HEK293T (cell line): ENCODE measurements at regions not wholly inside any gene's neighbourhood (a gene's known extent, or its start where the extent isn't known, plus 50 kb on each side); places are given as distances from the start of the nearest gene placed in this dataset.

Experiments
- ARNT ChIP-seq: fragments of 450-650 bp; IDR thresholded peaks from 2 replicates; pipeline ENCODE4 v1.6.1; 2017; ENCODE audit warnings: mild to moderate bottlenecking
- BHLHE40 ChIP-seq: fragments of 450-650 bp; IDR thresholded peaks from 2 replicates; pipeline ENCODE4 v1.6.1; 2016; ENCODE audit warnings: mild to moderate bottlenecking, moderate library complexity, borderline replicate concordance
- FOXA1 ChIP-seq: fragments of 450-650 bp; IDR thresholded peaks from 2 replicates; pipeline ENCODE4 v1.6.1; 2016; ENCODE audit warnings: mild to moderate bottlenecking
- FOXK2 ChIP-seq: fragments of 450-650 bp; IDR thresholded peaks from 2 replicates; pipeline ENCODE4 v1.6.1; 2016; ENCODE audit warnings: mild to moderate bottlenecking
- FOXM1 ChIP-seq: fragments of 450-650 bp; IDR thresholded peaks from 2 replicates; pipeline ENCODE4 v1.6.1; 2017; ENCODE audit warnings: mild to moderate bottlenecking, borderline replicate concordance
- LEF1 ChIP-seq: fragments of 450-650 bp; IDR thresholded peaks from 2 replicates; pipeline ENCODE4 v1.6.1; 2017; ENCODE audit warnings: mild to moderate bottlenecking, borderline replicate concordance
- SP1 ChIP-seq: fragments of 450-650 bp; IDR thresholded peaks from 2 replicates; pipeline ENCODE4 v1.6.1; 2017
- SUZ12 ChIP-seq: fragments of 450-650 bp; IDR thresholded peaks from 2 replicates; pipeline ENCODE4 v1.6.1; 2016; ENCODE audit warnings: mild to moderate bottlenecking
- TF ChIP-seq, protein P1 (sequence below): fragments of 450-650 bp; IDR thresholded peaks from 2 replicates; pipeline ENCODE4 v1.6.1; 2016

DNA sequence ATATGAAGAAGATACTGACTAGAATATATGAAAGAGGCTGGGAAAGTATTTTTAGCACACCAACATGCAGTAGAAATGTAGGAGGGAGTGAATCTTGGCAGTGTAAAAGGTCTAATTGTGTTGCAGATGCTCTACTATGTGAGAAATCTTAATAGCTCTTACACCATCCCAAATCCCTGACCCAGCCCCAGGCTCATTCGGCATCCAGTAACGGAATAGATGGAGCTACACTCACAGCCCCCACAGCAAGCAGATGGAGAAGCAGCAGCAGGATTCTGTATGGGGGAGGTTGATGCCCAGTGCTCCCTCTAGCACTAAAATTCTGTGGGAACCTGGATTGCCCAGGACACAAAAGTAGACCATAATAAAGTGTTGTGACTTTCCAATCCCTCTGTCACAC is 153.2 kb upstream of the PRDX4 start:
- TF ChIP-seq FOXK2 = no peak
- no peak for TF ChIP-seq BHLHE40
- no peak for TF ChIP-seq SUZ12
- TF ChIP-seq FOXA1 = no peak
- no peak for TF ChIP-seq SP1
- TF ChIP-seq LEF1 = no peak
- TF ChIP-seq, protein P1, sequence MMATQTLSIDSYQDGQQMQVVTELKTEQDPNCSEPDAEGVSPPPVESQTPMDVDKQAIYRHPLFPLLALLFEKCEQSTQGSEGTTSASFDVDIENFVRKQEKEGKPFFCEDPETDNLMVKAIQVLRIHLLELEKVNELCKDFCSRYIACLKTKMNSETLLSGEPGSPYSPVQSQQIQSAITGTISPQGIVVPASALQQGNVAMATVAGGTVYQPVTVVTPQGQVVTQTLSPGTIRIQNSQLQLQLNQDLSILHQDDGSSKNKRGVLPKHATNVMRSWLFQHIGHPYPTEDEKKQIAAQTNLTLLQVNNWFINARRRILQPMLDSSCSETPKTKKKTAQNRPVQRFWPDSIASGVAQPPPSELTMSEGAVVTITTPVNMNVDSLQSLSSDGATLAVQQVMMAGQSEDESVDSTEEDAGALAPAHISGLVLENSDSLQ = no peak
- TF ChIP-seq ARNT = no peak
- no peak for TF ChIP-seq FOXM1
